GM19438 (cell line): ENCODE measurements at regions not wholly inside any gene's neighbourhood (a gene's known extent, or its start where the extent isn't known, plus 50 kb on each side); places are given as distances from the start of the nearest gene placed in this dataset.
"Not testable (repeated sequence)": the region's sequence is repeated elsewhere in the genome, so short reads cannot be mapped to it uniquely, and the experiment has no call there.

Source experiments
- ATAC-seq: cut with Tn5 transposase; IDR thresholded peaks from one replicate; pipeline ENCODE4 v1.9.1; 2021; ENCODE audit warnings: low read depth; ENCODE audit not compliant: unreplicated experiment

DNA sequence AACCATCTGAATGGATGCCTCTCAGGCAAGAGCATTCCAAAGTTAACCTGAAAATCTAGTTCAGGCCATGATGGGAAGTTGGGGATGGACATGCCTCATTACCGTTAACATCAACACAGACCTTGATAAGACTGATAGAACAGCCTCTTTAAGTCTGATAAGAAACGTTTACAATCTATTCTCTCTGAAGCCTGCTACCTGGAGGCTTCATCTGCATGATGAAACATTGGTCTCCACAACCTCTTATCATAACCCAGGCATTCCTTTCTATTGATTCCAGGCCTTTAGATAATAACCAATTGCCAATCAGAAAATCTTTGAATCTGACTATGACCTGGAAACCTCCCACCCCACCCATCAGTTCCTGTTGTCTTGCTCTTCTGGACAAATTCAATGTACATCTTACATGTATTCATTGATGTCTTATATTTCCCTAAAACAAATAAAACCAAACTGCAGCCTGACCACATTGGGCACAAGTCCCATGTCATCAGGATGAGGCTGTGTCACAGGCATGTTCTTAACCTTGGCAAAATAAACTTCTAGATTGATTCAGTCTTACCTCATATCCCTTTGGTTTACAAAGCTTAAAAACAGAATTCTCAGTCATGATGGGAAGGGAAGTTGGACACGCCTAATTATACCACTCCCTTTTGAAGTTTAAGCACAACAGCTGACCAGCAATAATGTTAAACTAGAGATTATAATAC is 843.8 kb upstream of the SPRY2 start:
- ATAC-seq = no peak

DNA sequence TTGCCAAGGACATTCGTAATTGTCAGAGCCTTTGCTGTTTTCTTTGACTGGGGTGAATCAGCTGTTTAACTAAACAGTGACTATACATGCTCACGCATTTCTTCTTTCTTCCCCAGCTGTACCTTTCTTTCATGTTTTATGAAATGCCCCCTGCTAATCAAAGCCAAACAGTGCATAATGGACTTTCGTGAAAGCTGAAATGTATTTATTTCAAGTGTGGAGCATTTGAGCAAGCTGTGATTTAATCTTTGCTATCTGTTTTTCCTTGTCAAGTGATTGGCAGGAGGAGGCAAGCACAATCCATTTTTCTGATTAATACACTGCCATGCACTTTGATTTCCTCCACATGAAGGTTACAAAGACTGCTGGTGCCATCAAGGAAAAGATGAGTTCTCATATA is 831.7 kb upstream of the SPRY2 start:
- ATAC-seq = no peak

DNA sequence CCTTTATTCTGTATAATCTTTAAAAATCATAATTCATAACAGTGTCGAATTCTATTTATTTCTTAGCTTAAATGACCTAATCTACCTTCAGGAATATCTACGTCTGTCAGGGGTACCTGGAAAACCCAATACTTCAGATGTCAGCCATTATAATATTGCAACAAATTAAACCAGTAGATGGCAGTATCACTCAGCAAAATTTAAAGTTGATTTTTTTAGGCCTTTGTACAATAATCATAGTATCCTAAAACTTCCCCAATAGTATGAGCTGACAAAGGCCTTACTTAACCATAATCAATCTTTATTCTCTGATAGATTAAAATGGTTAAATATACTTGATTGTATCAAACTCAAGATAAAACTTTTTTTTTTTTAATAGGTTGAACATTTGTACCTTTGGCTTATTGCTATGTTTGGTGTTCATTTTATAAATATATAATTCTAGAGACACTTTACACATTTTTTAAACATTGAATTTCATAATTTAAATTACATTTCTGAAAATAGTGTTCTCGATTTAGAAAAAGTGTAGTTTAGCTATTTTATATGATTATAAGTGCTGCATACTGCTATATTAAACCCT is 830.2 kb upstream of the SPRY2 start:
- no peak for ATAC-seq

DNA sequence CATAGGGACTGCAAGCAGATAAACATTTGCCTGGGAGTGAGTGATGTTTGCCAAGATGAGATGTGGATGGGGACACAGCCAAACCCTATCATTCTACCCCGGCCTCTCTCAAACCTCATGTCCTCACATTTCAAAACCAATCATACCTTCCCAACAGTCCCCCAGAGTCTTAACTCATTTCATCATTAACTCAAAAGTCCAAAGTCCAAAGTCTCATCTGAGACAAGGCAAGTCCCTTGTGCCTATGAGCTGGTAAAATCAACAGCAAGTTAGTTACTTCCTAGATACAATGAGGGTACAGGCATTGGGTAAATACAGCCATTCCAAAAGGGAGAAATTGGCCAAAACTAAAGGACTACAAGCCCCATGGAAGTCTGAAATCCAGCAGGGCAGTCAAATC is 822.9 kb upstream of the SPRY2 start:
- not testable (repeated sequence) for ATAC-seq

DNA sequence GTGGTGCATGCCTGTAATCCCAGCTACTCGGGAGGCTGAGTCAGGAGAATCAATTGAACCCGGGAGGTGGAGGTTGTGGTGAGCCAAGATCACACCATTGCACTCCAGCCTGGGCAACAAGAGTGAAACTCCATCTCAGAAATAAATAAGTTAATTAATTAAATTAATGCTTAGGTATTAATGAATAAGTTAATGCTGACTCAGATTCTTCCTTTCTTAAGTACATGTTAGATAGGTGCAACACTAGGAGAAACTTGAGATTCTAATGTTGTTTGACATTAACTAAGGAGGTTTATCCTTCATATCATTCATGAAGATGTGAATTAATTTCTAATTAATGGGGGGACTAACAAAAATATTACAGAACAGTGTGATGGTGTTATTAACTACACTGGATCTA is 812.6 kb upstream of the SPRY2 start:
- no peak for ATAC-seq

DNA sequence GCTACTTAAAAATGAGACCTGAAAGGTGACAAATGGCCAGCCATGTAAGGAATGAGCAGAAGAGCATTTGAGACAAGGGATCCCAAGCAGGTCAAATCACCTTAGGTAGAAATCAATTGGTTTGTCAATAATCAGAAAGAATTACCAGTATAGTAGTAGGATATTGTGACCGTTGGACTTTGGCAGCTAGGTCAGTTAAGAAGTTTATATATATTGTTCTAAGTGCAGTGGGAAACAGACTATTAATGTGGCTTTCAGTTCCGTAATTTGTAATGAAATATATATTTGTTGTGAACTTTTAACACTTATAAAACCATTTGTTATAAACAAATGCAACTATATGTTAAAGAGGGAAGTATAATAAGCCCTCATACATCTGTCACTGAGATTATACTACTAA is 807.9 kb upstream of the SPRY2 start:
- ATAC-seq = no peak

DNA sequence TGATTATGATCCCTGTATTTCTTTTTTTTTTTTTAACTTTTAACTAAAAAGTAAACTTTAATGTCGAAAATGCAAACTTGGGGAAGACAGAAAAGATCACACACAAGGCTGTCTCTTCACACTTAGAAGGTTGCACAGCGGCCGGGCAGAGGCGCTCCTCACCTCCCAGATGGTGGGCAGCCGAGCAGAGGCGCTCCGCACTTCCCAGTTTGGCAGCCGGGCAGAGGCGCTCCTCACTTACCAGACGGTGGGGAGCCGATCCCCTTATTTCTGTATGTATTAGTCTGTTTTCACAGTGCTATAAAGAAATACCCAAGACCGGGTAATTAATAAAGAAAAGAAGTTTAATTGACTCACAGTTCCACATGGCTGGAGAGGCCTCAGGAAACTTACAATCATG is 805.6 kb upstream of the SPRY2 start:
- not testable (repeated sequence) for ATAC-seq

DNA sequence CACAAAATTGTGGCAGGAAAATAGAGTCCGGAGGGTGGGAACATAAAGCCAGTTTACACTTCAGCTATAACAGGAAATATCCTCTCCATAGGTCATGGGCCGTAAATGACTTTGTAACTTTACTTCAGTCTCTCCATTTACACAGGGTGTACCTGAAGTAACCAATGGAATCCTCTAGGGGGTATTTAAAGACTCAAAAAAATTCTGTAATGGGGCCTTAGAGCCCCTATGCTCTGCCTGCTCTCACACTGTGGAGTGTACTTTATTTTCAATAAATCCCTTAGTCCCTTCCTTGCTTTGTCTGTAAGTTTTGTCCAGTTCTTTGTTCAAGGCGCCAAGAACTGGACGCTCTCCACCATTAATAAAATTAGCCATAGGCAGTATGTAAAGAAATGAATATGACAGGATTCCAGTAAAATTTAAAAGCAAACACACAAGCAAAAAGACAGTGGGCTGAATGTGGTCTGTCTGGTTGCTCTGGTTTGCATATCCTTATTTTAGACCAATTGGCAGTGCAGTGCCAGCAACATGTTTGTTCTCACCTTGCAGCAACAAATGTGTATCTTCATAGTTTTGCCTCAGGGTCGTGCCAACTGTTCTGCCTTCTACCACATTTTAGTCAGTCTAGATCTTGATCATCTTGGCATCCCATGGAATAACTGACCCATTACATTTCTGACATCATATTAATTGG is 801.5 kb upstream of the SPRY2 start:
- no peak for ATAC-seq

DNA sequence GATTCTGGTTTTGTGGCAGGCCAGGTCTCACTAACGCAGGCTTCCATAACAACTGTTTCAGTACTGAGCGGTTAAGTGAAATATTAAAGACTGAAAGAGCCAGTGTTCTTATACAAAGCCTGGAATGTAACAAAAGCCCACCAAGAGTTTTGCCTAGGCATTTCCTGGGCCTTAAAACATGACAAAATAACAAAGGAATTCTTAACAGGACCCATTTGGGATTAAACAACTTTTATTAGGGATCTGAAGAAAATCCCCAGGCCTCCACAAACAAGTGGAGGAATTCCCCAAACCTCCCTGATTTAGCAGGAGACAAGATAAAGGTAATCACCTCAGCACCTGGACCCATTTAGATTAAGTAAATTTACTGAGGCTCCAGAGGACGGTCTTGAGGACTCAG is 799.7 kb upstream of the SPRY2 start:
- no peak for ATAC-seq

DNA sequence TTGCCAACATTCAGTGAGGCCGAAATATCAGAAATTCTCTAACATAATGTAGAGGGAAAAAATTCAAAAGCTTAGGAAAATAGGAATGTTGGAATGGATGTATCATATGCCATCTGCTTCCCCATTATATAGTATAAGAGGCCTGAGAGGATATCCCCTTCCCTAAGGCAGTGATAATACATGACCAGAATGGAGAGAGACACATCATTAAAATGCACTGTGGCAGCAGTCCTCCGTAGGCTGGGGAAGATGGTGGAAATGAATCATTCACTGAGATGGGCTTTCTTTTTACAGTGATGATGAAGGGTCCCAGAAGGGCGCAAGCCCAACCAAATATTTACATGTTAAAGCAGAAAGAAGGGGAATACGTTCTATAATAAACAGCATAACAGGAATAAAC is 799.1 kb upstream of the SPRY2 start:
- no peak for ATAC-seq

DNA sequence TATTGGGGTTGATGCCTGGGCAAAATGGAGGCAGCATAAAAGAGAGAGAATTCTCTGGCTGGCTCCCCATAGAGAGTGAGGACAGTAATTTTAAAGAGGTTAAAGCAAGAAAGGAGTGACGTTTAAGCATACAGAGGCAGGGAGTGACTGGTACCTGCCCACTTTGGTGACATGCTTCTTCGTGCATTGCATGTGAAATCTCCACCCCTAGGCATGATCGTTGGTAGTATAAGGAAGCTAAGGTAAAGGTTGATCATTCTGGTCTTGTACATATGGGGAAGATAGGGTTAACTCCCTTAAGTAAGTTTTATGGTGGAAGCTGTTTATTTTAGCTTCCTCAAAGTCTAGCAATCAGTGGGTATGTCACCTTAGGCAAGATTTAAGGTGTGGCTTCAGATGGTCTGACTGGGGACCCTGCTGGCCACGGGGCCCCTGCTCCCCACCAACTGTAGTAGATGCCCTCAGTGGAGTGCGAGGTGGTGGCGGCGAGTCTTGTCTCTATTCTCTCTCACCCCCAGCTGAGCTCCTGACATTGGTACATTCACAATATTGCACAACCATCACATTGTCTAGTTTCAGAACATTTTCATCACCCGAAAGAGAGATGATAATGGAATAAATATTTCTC is 797.5 kb upstream of the SPRY2 start:
- no peak for ATAC-seq

DNA sequence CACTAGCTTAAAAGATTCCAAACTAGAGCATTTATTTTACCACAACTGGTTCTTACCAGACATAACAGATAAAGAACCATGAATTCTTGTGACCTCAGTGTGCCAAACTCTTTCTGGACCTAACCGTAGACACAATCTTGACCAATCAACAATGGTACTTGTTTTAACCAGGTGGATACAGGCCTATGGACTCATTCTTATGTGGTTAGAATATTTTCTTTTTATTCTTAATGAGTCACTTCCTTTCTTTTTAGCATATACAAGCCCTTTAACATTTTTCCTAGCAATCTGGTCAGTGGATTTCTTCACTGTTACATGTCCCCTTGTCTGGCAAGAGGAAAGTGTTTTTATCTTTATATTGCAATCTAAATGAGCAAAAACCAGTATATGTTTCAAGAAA is 792.1 kb upstream of the SPRY2 start:
- ATAC-seq = no peak

DNA sequence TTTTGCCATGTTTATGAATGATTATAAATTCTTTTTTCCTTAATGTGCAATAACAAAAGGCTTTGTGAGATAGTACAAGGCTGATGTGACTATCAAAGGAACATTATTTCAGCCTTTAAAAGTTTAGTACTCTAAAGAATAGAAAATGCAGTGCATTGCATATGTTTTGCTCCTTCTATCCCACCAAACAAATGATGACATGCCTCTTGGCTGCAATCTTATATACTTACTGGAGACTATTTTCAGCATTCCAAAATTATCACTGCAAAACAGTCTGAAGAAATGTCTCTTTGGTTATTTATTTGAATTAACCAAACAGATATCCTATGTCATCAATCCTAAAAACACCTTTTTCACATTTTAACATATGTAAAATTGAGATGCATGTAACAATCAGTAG is 776.5 kb upstream of the SPRY2 start:
- ATAC-seq = no peak

DNA sequence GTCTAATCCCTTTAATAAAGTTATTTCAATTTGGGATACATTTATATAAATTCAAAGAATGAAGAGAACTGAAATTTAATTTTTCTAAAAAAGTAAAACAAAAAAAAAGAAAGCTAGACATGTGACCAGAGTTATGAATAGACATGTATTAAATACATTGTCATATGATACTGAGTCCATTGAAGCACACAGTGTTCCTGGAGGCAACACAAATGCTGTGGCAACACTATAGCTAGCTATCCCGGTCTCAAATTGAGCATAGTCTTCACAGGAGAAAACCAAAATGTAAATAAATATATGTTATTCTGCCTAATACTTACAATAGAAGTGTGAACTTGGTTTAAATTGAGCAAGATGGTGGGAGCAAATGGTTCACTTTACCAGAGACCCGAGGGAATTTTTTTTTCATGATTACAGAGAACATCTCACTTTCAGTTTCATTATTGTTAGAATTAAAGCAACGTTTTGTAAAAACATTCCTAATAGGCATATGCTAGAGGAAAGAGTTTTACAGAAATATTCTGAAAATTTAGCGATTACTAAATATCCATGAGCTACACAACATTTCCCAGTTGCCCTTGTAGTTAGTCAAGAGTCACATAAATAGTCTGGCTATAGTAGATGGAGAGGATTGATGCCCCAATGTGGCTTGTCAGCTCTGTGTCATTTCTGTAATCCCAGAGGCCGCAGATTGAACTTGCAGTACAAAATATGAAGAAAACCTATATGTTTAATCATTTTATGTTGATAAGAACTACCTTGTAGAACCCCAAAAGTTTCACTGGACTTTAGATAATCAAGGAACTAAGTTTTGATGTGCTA is 775.7 kb upstream of the SPRY2 start:
- ATAC-seq = no peak

DNA sequence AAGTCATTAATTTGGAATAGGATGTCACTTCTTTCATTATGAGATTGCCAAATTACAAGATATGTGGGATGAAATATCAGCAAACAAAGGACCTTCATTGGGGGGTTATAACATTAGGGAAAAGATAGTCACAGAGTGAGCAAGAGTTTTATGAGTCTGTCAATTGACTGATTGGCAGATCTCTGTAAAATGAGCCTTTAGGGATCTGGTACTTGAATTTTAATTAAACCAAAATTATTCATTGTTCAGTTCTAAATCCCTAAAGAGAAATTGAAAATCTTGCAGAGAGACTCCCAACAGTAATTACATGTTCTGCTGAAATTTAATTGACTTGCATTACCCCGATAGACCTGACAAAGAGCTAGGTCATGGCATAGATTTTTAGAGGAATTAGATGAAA is 768.1 kb upstream of the SPRY2 start:
- ATAC-seq = no peak

DNA sequence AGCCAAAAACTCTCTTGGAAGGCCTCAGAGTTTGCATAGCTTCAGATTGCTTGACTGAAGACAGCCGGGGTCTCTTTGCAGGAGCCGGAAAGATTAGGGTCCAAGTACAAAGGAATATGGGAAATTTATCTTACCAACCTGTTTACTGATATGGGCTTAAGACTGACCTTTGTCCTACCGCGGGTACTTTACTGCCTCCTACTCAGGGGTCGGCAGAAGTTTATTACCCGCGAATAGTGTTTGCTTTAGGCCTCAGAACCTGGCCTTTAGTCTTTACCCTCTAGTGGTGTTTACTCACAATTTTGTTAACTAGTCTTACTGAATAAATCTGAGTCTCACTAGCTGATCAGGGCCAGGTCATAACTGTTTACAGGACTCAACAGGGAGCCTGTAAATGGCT is 765.4 kb upstream of the SPRY2 start:
- no peak for ATAC-seq

DNA sequence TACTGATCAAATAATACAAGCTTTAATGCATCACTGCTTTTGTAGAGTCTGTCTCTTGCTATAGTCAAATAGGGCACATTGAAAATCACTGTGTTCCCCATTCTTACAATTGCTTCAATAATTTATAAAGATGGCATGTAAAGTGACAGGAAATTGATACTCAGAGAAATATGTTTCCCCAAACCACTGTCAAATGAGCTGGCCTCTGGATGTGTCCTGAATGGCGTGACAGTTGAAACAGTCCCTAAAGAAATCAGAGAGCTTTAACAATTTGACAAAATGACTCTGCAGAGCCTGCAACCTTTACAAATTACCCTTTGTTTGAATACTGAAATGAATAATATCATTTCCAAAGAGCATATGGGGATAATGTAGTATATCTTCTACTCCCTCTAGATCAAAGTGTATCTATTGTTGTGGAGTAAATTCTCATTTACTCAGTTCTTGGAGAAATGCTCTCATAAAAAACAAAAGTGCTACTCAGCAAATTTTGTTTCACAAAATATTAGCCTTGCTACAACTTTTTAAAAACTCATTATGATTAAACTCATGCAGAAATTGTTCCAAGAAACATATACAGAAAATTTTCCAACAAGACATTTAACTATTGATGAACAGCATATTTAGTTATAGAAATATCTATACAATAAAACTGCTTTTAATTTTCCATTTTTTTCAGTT is 763.2 kb upstream of the SPRY2 start:
- ATAC-seq = no peak

DNA sequence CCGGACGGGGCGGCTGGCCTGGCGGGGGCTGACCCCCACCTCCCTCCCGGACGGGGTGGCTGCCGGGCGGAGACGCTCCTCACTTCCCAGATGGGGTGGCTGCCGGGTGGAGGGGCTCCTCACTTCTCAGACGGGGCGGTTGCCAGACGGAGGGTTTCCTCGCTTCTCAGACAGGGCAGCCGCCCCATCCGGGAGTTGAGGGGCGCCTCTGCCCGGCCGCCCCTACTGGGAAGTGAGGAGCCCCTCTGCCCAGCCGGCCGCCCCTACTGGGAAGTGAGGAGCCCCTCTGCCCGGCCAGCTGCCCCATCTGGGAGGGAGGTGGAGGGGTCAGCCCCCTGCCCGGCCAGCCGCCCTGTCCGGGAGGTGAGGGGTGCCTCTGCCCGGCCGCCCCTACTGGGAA is 761.1 kb upstream of the SPRY2 start:
- ATAC-seq = not testable (repeated sequence)

DNA sequence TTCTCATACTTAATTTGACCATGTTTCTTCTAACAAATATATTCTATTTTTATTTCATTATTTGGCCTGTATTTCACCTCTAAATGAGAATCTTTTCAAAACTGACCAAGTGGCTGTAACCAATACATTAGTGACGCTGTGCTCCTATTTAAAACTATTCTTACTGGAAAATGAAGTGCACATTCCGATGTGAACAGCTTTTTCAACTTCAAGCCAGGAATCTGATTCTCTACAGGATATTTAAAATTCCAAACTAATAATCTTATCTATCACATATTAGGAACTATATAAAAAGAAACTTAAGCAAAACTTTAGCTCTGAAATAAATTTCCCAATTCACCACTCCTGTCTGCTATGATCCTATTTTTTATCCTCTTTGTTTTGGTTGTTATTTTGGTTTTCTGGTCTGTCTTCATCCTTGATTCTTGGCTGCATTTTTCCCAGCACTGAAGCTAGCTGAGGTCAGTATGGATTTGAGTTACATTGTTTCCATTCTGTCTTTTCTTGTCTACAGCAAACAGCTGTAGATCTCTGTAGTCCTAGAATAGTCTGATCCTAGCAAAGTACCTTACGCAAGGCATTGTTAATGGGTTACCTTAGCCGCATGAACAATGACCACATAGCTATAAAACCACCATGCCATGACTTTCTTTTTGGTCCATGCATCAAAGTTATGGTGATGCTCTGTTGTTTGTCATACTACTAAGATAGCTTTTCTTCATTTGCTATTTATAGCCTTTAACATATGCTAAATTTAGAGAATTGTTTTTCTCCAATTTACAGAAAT is 748.6 kb upstream of the SPRY2 start:
- no peak for ATAC-seq
